ENCODE measurements at regions not wholly inside any gene's neighbourhood (a gene's known extent, or its start where the extent isn't known, plus 50 kb on each side); places are given as distances from the start of the nearest gene placed in this dataset.

DNA sequence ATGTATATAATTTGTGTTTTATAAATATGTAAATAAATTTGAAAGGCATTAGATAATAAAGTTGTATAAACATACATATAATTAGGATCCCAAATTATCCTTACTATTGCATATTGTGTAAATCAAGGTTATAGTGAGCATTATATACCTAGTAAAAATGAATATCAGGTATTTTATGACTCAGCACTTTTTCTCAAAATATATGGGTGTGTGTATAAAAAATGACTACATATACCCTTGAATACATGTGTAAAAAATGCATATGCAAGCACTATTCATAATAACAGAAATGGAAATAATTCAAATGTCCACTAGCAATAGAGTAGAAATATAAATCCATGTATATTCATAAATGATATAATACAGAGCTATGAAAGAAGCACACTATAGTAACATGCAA is 870.9 kb upstream of the CNTNAP5 start:
- TF ChIP-seq CTCF (IDR thresholded peaks at IDR 0.05) (no peak), POLR2A (IDR thresholded peaks at IDR 0.05) (no peak)

Data from esophagus squamous epithelium (tissue), 4 donors.